DND-41 (cell line): ENCODE measurements at regions not wholly inside any gene's neighbourhood (a gene's known extent, or its start where the extent isn't known, plus 50 kb on each side); places are given as distances from the start of the nearest gene placed in this dataset.

ENCODE experiments used
- CTCF ChIP-seq: IDR thresholded peaks from 2 replicates; pipeline ENCODE4 v1.5.1; 2012; ENCODE audit warnings: borderline replicate concordance, low read length, moderate library complexity, mild to moderate bottlenecking; ENCODE audit not compliant: poor library complexity, severe bottlenecking; ENCODE audit errors: extremely low read depth
- EZH2 ChIP-seq: IDR thresholded peaks from 3 replicates; pipeline ENCODE4 v1.6.1; 2012; ENCODE audit warnings: borderline replicate concordance, low read depth, mild to moderate bottlenecking, moderate library complexity, low read length, inconsistent platforms; ENCODE audit not compliant: severe bottlenecking

GRCh38 chr3:82293867-82294266 is 532.4 kb upstream of the GBE1 start:
- TF ChIP-seq CTCF: no peak
- TF ChIP-seq EZH2: no peak
